Pancreas (tissue), 10 donors: ENCODE measurements at regions not wholly inside any gene's neighbourhood (a gene's known extent, or its start where the extent isn't known, plus 50 kb on each side); places are given as distances from the start of the nearest gene placed in this dataset.

ENCODE experiments used
- ATAC-seq, 4 donors: fragments of 200-7000 bp; cut with Tn5 transposase; one replicate each; pipeline versions ENCODE4 v1.8.0 to v1.9.1; 2020; ENCODE audit warnings: mild to moderate bottlenecking in 4 of 4, moderate library complexity in 4 of 4
- DNase-seq, 6 donors: peaks; one replicate each; pipeline ENCODE4 v3.0.0-alpha.2; 2020
- FAIRE-seq: peaks from 2 replicates; lab custom pipeline; 2012; peaks lifted over from hg19 to GRCh38; lab: Jason Lieb, UNC
- H3K27ac ChIP-seq, 4 donors: fragments of 200-600 bp; sonication (generic); 1 replicate in 3 of 4; 2 replicates in 1 of 4; pipeline versions ENCODE4 v1.5.0 to v1.8.0; 2020
- H3K27me3 ChIP-seq, 4 donors: fragments of 200-600 bp; one replicate each; pipeline ENCODE4 v1.8.0; 2021
- H3K36me3 ChIP-seq, 3 donors: fragments of 200-600 bp; sonication (generic) in 1 of 3; one replicate each; pipeline versions ENCODE4 v1.5.0 to v1.8.0; 2020 to 2021
- H3K4me1 ChIP-seq, 3 donors: fragments of 200-600 bp; one replicate each; pipeline ENCODE4 v1.8.0; 2021
- H3K4me3 ChIP-seq, 4 donors: fragments of 200-600 bp; sonication (generic) in 2 of 4; one replicate each; pipeline versions ENCODE4 v1.5.0 to v1.8.0; 2020 to 2021
- H3K9me3 ChIP-seq, 4 donors: fragments of 200-600 bp; one replicate each; pipeline ENCODE4 v1.8.0; 2021
- CTCF ChIP-seq, 4 donors: fragments of 200-600 bp; sonication (generic) in 3 of 4; IDR thresholded peaks; one replicate each; pipeline versions ENCODE4 v1.5.0 to v1.8.0; 2021; ENCODE audit warnings: antibody characterized with exemption in 4 of 4
- WGBS, 2 donors: extraction: QIAGEN DNeasy Blood & Tissue Kit; methylation state at CpG; one replicate each; pipeline ENCODE4 v1.1.7; 2013; 5-methylcytosine and 5-hydroxymethylcytosine counted together
- intact Hi-C, 3 donors: fragments of 100-400 bp; cut with DNase I; formaldehyde crosslinking; loops; one replicate each; pipeline versions ENCODE4 v1.11.1 to v1.14.2; 2022
- donor health status: healthy with polysubstance abuse.
- donor health status: DM: no; HTN: no; CAD: no; lungs with moderate emphysema.
- donor health status: DM: no; HTN: no; CAD: no.
- donor health status: control.
- donor health status: control.
- donor health status: Bipolar disorder and iron deficiency.
- donor health status: DM: yes; HTN: yes; CAD: no.
- donor health status: DM: no; HTN: no; CAD: no.
- donor health status: DM: no; HTN: no; CAD: no.
- donor health status: DM: yes; HTN: yes; CAD: no.

GRCh38 chr10:3622845-3623621, 162.0 kb downstream of the KLF6 start:
- DNase-seq (no peak), FAIRE-seq (no peak), ATAC-seq (no peak)
- Histone ChIP-seq H3K36me3 (no peaks in the 10 kb centered on the region), H3K27ac (peak overlapping the region in 1 of 4 donors; percentile 6), H3K4me1 (peaks cover 0 to 4% (median 0%) of the 10 kb centered on the region in 3 donors), H3K4me3 (no peak overlapping the region), H3K9me3 (no peaks in the 10 kb centered on the region), H3K27me3 (no peaks in the 10 kb centered on the region)
- 47 to 67% methylated on average over 3 of the region's 3 CpGs for WGBS, 2 donors
- intact Hi-C loops, result no loop called here
- TF ChIP-seq CTCF (IDR thresholded peaks at IDR 0.05), result no peak

DNA sequence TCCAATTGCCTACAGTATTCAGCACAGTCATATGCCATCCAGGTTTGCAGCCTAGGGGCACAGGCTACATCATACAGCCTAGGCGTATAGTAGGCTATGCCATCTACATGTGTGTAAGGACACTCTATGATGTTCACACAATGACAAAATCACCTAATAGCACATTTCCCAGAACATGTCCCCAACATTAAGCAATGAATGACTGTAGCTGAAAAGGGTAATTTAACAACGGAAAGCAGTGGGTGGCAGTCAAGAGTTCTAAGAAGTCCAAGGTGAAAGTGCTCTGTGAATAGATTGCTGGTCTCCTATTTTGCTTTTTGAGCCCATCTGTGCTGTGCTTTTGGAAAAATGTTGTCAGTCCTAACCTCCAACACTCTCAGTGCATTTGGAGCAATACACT, 162.6 kb downstream of the KLF6 start:
- 73 to 81% methylated on average over 2 of the region's 2 CpGs for WGBS, 2 donors
- no peak overlapping the region for H3K27ac ChIP-seq
- no peaks in the 10 kb centered on the region for H3K9me3 ChIP-seq
- FAIRE-seq, result no peak
- no peak for TF ChIP-seq CTCF (IDR thresholded peaks at IDR 0.05)
- no peaks in the 10 kb centered on the region for H3K36me3 ChIP-seq
- H3K4me1 ChIP-seq, result peaks cover 0 to 4% (median 0%) of the 10 kb centered on the region in 3 donors
- intact Hi-C loops, result no loop called here
- no peak overlapping the region for H3K4me3 ChIP-seq
- no peaks in the 10 kb centered on the region for H3K27me3 ChIP-seq
- DNase-seq, result no peak
- ATAC-seq, result no peak

DNA sequence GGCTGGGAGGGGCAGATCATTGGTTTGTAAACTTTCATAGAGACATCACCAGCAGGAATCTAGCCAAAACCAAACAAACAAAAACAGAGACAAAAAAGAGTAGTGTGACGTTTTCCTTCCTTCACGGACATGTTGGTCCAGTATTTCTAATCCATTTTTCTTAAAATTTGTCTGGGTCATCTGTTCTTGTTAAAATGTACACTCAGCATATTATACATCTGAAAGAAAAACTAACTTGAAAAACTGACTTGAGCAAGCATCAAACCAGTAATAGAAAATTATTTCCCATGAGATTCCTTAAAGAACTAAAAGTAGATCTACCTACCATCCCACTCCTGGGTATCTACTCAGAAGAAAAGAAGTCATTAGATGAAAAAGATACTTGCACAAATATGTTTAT, 164.2 kb downstream of the KLF6 start:
- ATAC-seq, result no peak
- Histone ChIP-seq H3K4me3 (no peak overlapping the region), H3K4me1 (peaks cover 0 to 4% (median 0%) of the 10 kb centered on the region in 3 donors), H3K27ac (no peak overlapping the region), H3K9me3 (no peaks in the 10 kb centered on the region), H3K27me3 (no peaks in the 10 kb centered on the region), H3K36me3 (no peaks in the 10 kb centered on the region)
- TF ChIP-seq CTCF (IDR thresholded peaks at IDR 0.05), result no peak
- WGBS, 2 donors, result 57 to 58% methylated on average over 2 of the region's 2 CpGs
- no peak for FAIRE-seq
- intact Hi-C loops, result no loop called here
- no peak for DNase-seq

GRCh38 chr10:3619241-3619640, 165.8 kb downstream of the KLF6 start:
- DNase-seq, result no peak
- no peak for FAIRE-seq
- intact Hi-C loops, result no loop called here
- no peak overlapping the region for H3K4me3 ChIP-seq
- 37 to 43% methylated on average over 2 of the region's 2 CpGs for whole genome bisulfite sequencing, 2 donors
- H3K36me3 ChIP-seq, result no peaks in the 10 kb centered on the region
- peaks cover 0 to 4% (median 0%) of the 10 kb centered on the region in 3 donors for H3K4me1 ChIP-seq
- no peaks in the 10 kb centered on the region for H3K27me3 ChIP-seq
- no peak for TF ChIP-seq CTCF (IDR thresholded peaks at IDR 0.05)
- no peaks in the 10 kb centered on the region for H3K9me3 ChIP-seq
- no peak overlapping the region for H3K27ac ChIP-seq
- no peak for ATAC-seq

DNA sequence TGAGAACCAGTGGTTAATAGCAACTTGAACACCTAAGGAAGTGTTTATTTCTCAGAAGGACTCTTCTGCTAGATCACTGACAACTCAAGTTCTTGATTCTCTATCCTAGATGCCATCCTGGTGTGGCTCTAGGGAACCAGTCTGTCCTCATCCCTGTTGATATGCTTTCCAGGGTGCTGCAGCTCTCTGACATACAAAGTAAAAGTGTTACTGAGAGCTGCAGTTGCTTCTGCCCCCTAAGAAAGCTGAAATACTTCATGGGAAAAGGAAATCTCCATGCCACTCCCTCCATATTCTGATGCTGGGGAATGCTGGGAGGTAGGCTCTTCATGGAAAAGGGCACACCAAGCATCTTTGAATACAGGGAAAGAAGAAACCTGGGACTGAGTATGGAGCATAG, 168.1 kb downstream of the KLF6 start:
- DNase-seq (no peak), FAIRE-seq (no peak), ATAC-seq (no peak)
- no peaks in the 10 kb centered on the region for H3K4me1 ChIP-seq
- no peaks in the 10 kb centered on the region for H3K36me3 ChIP-seq
- H3K27me3 ChIP-seq, result no peaks in the 10 kb centered on the region
- H3K4me3 ChIP-seq, result no peak overlapping the region
- H3K27ac ChIP-seq, result no peak overlapping the region
- H3K9me3 ChIP-seq, result no peaks in the 10 kb centered on the region
- no peak for TF ChIP-seq CTCF (IDR thresholded peaks at IDR 0.05)
- intact Hi-C loops, result no loop called here
